ENCODE measurements at regions not wholly inside any gene's neighbourhood (a gene's known extent, or its start where the extent isn't known, plus 50 kb on each side); places are given as distances from the start of the nearest gene placed in this dataset.

DNA sequence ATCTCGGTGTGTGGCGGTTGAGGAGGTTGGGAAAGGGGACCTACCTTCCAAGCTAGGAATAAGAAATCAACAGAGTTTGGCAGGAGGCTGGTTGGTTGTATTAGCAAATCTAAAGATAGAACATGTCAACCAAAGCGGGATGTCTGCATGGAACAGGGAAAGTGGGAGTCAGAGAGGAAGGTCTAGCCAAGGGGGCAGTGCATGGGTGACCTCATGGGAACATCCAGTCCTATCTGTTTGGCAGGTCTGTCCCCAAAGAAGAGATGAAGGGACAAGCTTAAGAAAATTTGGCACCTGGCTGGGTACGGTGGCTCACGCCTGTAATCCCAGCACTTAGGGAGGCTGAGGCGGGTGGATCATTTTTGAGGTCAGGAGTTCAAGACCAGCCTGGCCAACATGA lies 118.7 kb upstream of the TSC22D1 start:
- Histone ChIP-seq H2BK5ac (ENCODE audit: low read depth, low read length) (no peak overlapping the region), H4K5ac (ENCODE audit: insufficient read length, low read depth, low read length) (no peak overlapping the region), H3K79me2 (ENCODE audit: control insufficient read depth in 1 of 2, insufficient read depth in 2 of 2, low read length in 2 of 2) (no peaks in the 10 kb centered on the region), H3K18ac (ENCODE audit: extremely low read depth, low read length) (no peak overlapping the region), H3K4ac (replicated peaks; ENCODE audit: insufficient read length, low read depth, low read length) (no peak overlapping the region), H3K23me2 (ENCODE audit: low read depth, low read length) (no peaks in the 10 kb centered on the region), H4K91ac (replicated peaks; ENCODE audit: insufficient read length, low read length) (no peak overlapping the region), H4K8ac (ENCODE audit: extremely low read depth, insufficient read depth, low read length) (no peak overlapping the region), H3K4me2 (ENCODE audit: insufficient read depth in 1 of 2, low read depth in 2 of 2, low read length in 2 of 2) (no peak overlapping the region), H2BK12ac (ENCODE audit: low read depth, low read length) (no peak overlapping the region), H3K27ac (ENCODE audit: low read depth, low read length) (no peak overlapping the region), H3K14ac (ENCODE audit: insufficient read length) (no peak overlapping the region), H2BK20ac (ENCODE audit: low read length) (no peak overlapping the region), H2BK15ac (ENCODE audit: low read length) (no peak overlapping the region), H4K20me1 (replicated peaks in 1 of 2; ENCODE audit: control insufficient read depth in 1 of 2, insufficient read depth in 2 of 2, low read length in 2 of 2) (no peaks in the 10 kb centered on the region), H2AK5ac (ENCODE audit: low read depth, low read length) (no peak overlapping the region), H3K9ac (replicated peaks in 1 of 4; ENCODE audit: extremely low read depth in 1 of 4, low read depth in 3 of 4, low read length in 3 of 4) (no peak overlapping the region), H2BK120ac (replicated peaks; ENCODE audit: low read depth, low read length) (no peak overlapping the region), H3K23ac (ENCODE audit: insufficient read length) (no peak overlapping the region), H3K27me3 (replicated peaks in 1 of 4; ENCODE audit: control insufficient read depth in 3 of 4, extremely low read depth in 1 of 4, insufficient read depth in 3 of 4, low read length in 3 of 4) (no peaks in the 10 kb centered on the region), H3K9me3 (ENCODE audit: insufficient read depth in 2 of 2, low read depth in 1 of 2, low read length in 1 of 2) (no peaks in the 10 kb centered on the region), H3K56ac (replicated peaks; ENCODE audit: insufficient read length, low read depth, low read length) (no peak overlapping the region), H2AFZ (ENCODE audit: low read length) (no peak overlapping the region), H3K36me3 (ENCODE audit: control insufficient read depth in 2 of 4, insufficient read depth in 4 of 4, low read length in 3 of 4) (no peaks in the 10 kb centered on the region), H3K79me1 (ENCODE audit: low read depth, low read length) (no peaks in the 10 kb centered on the region), H3K4me1 (replicated peaks in 1 of 4; ENCODE audit: control insufficient read depth in 3 of 4, insufficient read depth in 4 of 4, low read length in 3 of 4) (no peaks in the 10 kb centered on the region), H3K4me3 (ENCODE audit: extremely low read depth in 1 of 4, insufficient read depth in 2 of 4, low read depth in 3 of 4, low read length in 4 of 4) (no peak overlapping the region)
- ChIA-PET CTCF (ENCODE audit: partially characterized antibody) (no interaction called here), POLR2A (ENCODE audit: partially characterized antibody) (no interaction called here)
- TF ChIP-seq, protein P1, sequence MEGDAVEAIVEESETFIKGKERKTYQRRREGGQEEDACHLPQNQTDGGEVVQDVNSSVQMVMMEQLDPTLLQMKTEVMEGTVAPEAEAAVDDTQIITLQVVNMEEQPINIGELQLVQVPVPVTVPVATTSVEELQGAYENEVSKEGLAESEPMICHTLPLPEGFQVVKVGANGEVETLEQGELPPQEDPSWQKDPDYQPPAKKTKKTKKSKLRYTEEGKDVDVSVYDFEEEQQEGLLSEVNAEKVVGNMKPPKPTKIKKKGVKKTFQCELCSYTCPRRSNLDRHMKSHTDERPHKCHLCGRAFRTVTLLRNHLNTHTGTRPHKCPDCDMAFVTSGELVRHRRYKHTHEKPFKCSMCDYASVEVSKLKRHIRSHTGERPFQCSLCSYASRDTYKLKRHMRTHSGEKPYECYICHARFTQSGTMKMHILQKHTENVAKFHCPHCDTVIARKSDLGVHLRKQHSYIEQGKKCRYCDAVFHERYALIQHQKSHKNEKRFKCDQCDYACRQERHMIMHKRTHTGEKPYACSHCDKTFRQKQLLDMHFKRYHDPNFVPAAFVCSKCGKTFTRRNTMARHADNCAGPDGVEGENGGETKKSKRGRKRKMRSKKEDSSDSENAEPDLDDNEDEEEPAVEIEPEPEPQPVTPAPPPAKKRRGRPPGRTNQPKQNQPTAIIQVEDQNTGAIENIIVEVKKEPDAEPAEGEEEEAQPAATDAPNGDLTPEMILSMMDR (IDR thresholded peaks at IDR 0.05; ENCODE audit: control extremely low read depth in 1 of 3, insufficient read depth in 1 of 3, low read depth in 1 of 3, low read length in 3 of 3), result no peak
- TF ChIP-seq RBBP5 (IDR thresholded peaks at IDR 0.05; ENCODE audit: borderline replicate concordance, low read depth, low read length) (no peak), EP300 (IDR thresholded peaks at IDR 0.05; ENCODE audit: borderline replicate concordance in 1 of 2, low read depth in 2 of 2, low read length in 2 of 2) (no peak), CEBPB (IDR thresholded peaks at IDR 0.05; ENCODE audit: low read depth, low read length) (no peak), TEAD4 (IDR thresholded peaks at IDR 0.05; ENCODE audit: low read depth, low read length) (no peak), HDAC6 (IDR thresholded peaks at IDR 0.05; ENCODE audit: low read depth, low read length) (no peak), BRCA1 (IDR thresholded peaks at IDR 0.05; ENCODE audit: low read depth, low read length) (no peak), SIRT6 (IDR thresholded peaks at IDR 0.05; ENCODE audit: low read length) (no peak), SUZ12 (IDR thresholded peaks at IDR 0.05; ENCODE audit: low read length) (no peak), TAF7 (optimal IDR thresholded peaks at IDR 0.05; ENCODE audit: borderline replicate concordance, low read depth, low read length) (no peak), BACH1 (IDR thresholded peaks at IDR 0.05; ENCODE audit: low read length) (no peak)
- TF ChIP-seq, protein P2, sequence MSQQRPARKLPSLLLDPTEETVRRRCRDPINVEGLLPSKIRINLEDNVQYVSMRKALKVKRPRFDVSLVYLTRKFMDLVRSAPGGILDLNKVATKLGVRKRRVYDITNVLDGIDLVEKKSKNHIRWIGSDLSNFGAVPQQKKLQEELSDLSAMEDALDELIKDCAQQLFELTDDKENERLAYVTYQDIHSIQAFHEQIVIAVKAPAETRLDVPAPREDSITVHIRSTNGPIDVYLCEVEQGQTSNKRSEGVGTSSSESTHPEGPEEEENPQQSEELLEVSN (IDR thresholded peaks at IDR 0.05), result no peak
- DNase-seq (ENCODE audit: low read depth in 1 of 2, low spot score in 2 of 2) (no peak), FAIRE-seq (no peak)
- WGBS, 2 experiments (ENCODE audit: extremely low coverage in 1 of 2, insufficient coverage in 1 of 2, insufficient read length in 1 of 2, insufficient replicate concordance in 2 of 2, low coverage in 1 of 2, low lambda C conversion rate in 2 of 2, missing lambda C conversion rate in 1 of 2), result 92% methylated on average over 6 of the region's 6 CpGs; no CpG with 5 or more reads in 1 of the 2 experiments
